Activated CD4-positive, CD25-positive, alpha-beta regulatory T cell treated with anti-CD3 and anti-CD28 coated beads, Interleukin-2, amount 50 U/mL, for 16 hours (primary cell): ENCODE measurements at regions not wholly inside any gene's neighbourhood (a gene's known extent, or its start where the extent isn't known, plus 50 kb on each side); places are given as distances from the start of the nearest gene placed in this dataset.

Source experiments
- DNase-seq: peaks from one replicate; pipeline ENCODE4 v3.0.0-alpha.2; 2020; ENCODE audit warnings: low read depth, low spot score

- DNase-seq: no peak
Observed at GRCh38 chr2:42874949-42875801, 82.8 kb upstream of the HAAO start.

GRCh38 chr2:42872721-42873120 is 80.3 kb upstream of the HAAO start:
- no peak for DNase-seq

- no peak for DNase-seq
Observed at GRCh38 chr2:42871372-42871771, 79.0 kb upstream of the HAAO start.

- DNase-seq: no peak
Observed at GRCh38 chr2:42868874-42869273, 76.5 kb upstream of the HAAO start.

- no peak for DNase-seq
Observed at GRCh38 chr2:42868096-42868495, 75.7 kb upstream of the HAAO start.

- no peak for DNase-seq
Observed at GRCh38 chr2:42867093-42868065, 75.0 kb upstream of the HAAO start.

- DNase-seq: no peak
Observed at GRCh38 chr2:42865884-42866881, 73.8 kb upstream of the HAAO start.

- no peak for DNase-seq
Observed at GRCh38 chr2:42864641-42865280, 72.4 kb upstream of the HAAO start.

GRCh38 chr2:42864222-42864621 is 71.8 kb upstream of the HAAO start:
- DNase-seq: no peak

GRCh38 chr2:42863751-42864150 is 71.4 kb upstream of the HAAO start:
- DNase-seq: no peak

GRCh38 chr2:42863320-42863719 is 70.9 kb upstream of the HAAO start:
- DNase-seq: no peak

- DNase-seq: no peak
Observed at GRCh38 chr2:42862669-42863185, 70.3 kb upstream of the HAAO start.

- no peak for DNase-seq
Observed at GRCh38 chr2:42861321-42861720, 68.9 kb upstream of the HAAO start.

GRCh38 chr2:42860319-42861094 is 68.1 kb upstream of the HAAO start:
- no peak for DNase-seq

GRCh38 chr2:42859791-42860190 is 67.4 kb upstream of the HAAO start:
- DNase-seq: no peak

- peak; percentile 41 for DNase-seq
Observed at GRCh38 chr2:42859006-42859552, 66.7 kb upstream of the HAAO start.

GRCh38 chr2:42858140-42859005 is 66.0 kb upstream of the HAAO start:
- DNase-seq: no peak

- DNase-seq: no peak
Observed at GRCh38 chr2:42856891-42857632, 64.7 kb upstream of the HAAO start.
